ENCODE measurements at regions not wholly inside any gene's neighbourhood (a gene's known extent, or its start where the extent isn't known, plus 50 kb on each side); places are given as distances from the start of the nearest gene placed in this dataset.

GRCh38 chr1:29793101-29793546 is 556.8 kb downstream of the PTPRU start (continued):
- TF ChIP-seq ZBTB40 (IDR thresholded peaks at IDR 0.05) (no peak), ZBTB40 (CRISPR knock-in tag; IDR thresholded peaks at IDR 0.05) (no peak), MAFG (CRISPR knock-in tag; IDR thresholded peaks at IDR 0.05) (no peak), FOSL2 (CRISPR knock-in tag; IDR thresholded peaks at IDR 0.05) (peak; percentile 6; the same call in 1 of the 2 replicates), ISX (CRISPR knock-in tag; conservative IDR thresholded peaks at IDR 0.05) (no peak), ZFP37 (CRISPR knock-in tag; IDR thresholded peaks at IDR 0.05; ENCODE audit: borderline replicate concordance) (no peak), ZNF251 (CRISPR knock-in tag; IDR thresholded peaks at IDR 0.05) (no peak), CREBL2 (CRISPR knock-in tag; IDR thresholded peaks at IDR 0.05; ENCODE audit: borderline replicate concordance) (no peak), SOX13 (IDR thresholded peaks at IDR 0.05) (no peak), SOX13 (CRISPR knock-in tag; conservative IDR thresholded peaks at IDR 0.05 in 1 of 2, IDR thresholded peaks at IDR 0.05 in 1 of 2) (no peak), ZNF512B (CRISPR knock-in tag; IDR thresholded peaks at IDR 0.05; ENCODE audit: borderline replicate concordance) (no peak), HMG20A (CRISPR knock-in tag; IDR thresholded peaks at IDR 0.05; ENCODE audit: borderline replicate concordance) (no peak), REPIN1 (CRISPR knock-in tag; IDR thresholded peaks at IDR 0.05; ENCODE audit: borderline replicate concordance, low read depth) (no peak), MLLT10 (CRISPR knock-in tag; IDR thresholded peaks at IDR 0.05) (no peak), KDM5A (IDR thresholded peaks at IDR 0.05; ENCODE audit: borderline replicate concordance, low read length) (no peak), ZNF556 (CRISPR knock-in tag; IDR thresholded peaks at IDR 0.05; ENCODE audit: borderline replicate concordance) (no peak)
